ENCODE measurements at regions not wholly inside any gene's neighbourhood (a gene's known extent, or its start where the extent isn't known, plus 50 kb on each side); places are given as distances from the start of the nearest gene placed in this dataset.

GRCh38 chr3:191521055-191521454 is 60.1 kb downstream of the PYDC2 start:
- TF ChIP-seq CTCF (IDR thresholded peaks at IDR 0.05), result no peak
- TF ChIP-seq EZH2 (IDR thresholded peaks at IDR 0.05), result no peak

Data from neural progenitor cell (in vitro differentiated cells).